ENCODE measurements at regions not wholly inside any gene's neighbourhood (a gene's known extent, or its start where the extent isn't known, plus 50 kb on each side); places are given as distances from the start of the nearest gene placed in this dataset.

- no peak for DNase-seq (ENCODE audit: low spot score)
These were observed 509.7 kb upstream of the CLINT1 start for GRCh38 chr5:158368686-158369085.

GRCh38 chr5:158364367-158364766 is 505.4 kb upstream of the CLINT1 start:
- no peak for DNase-seq (ENCODE audit: low spot score)

GRCh38 chr5:158354958-158355357 is 496.0 kb upstream of the CLINT1 start:
- DNase-seq (ENCODE audit: low spot score), result no peak

- no peak for DNase-seq (ENCODE audit: low spot score)
These were observed 492.7 kb upstream of the CLINT1 start for GRCh38 chr5:158351485-158352125.

DNA sequence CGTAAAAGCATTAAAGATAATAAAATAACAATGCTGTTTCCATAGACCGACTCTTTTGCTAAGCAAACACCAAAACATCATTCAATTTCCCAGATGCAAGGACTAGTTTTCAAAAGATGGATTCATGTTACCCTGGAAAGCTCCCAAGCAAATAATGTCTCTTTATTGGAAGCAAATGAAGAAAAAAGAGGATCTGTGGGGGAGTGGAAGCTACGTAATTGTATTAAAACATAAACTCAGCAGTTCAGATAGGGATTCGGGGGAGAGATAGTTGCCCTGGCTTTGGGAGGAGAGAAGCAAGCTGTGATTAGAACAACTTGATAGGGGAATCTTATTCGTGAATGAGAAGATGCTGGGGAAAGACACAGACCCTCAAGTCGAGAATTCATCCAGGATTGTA is 491.0 kb upstream of the CLINT1 start:
- DNase-seq (ENCODE audit: low spot score), result no peak

- DNase-seq (ENCODE audit: low spot score), result no peak
These were observed 485.4 kb upstream of the CLINT1 start for GRCh38 chr5:158344376-158344775.

GRCh38 chr5:158340608-158341007 is 481.7 kb upstream of the CLINT1 start:
- no peak for DNase-seq (ENCODE audit: low spot score)

DNA sequence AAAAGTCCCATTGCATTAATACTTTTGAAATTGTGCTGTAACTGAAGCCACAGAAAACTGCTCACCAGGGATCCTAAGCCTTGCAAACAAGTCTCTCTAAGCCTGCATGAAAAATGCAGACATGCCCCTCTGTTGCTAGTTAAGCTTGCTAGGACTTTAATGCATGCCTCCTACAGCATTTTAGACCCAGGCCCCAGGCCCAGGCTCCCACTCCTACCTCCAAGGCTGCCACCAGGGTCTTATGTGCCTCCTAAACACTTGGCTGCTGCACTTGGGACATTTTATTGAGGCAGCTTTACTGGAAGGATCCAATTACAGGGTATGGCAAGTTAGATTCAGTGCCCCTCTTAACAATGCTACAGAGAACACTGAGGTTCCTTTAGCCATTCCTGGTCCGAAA is 467.3 kb upstream of the CLINT1 start:
- no peak for DNase-seq (ENCODE audit: low spot score)

DNA sequence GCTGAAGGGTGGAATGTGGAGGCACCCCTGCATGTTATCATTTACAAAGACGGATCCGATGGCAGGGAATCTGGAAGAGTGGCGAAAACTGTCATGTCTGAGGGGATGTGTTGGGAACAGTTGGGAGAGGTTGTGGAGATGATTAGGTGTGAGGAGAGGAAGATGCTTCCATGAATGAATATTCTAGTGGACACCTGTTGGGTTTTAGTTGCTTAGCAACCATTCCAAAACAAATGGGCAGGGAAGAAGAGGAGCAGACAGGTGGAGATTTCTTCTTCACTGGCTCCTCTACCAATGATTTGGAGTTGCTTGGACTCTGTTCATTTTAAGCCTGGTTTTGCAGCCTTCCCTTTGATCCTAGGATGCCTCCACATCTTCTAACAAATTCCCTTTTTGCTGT is 465.3 kb upstream of the CLINT1 start:
- DNase-seq (ENCODE audit: low spot score), result no peak

DNA sequence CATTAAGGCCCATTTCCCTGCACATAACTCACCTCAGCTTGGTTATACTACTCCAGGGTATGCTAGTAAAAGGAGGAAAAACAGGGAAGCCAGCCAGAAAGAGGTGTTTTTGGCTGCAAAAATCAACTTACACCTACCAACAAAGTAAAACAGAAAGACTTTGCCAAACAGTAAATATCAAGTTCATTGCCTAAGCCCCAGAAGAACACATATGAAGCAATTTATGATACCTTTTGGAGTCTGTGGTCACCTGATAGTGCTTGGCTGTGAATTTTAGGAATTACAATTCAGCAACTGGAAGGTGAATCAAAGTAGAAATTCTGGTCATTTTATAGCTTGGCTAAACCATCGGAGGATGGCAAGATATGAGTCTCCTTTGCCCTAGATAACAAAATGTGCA is 463.7 kb upstream of the CLINT1 start:
- no peak for DNase-seq (ENCODE audit: low spot score)

DNA sequence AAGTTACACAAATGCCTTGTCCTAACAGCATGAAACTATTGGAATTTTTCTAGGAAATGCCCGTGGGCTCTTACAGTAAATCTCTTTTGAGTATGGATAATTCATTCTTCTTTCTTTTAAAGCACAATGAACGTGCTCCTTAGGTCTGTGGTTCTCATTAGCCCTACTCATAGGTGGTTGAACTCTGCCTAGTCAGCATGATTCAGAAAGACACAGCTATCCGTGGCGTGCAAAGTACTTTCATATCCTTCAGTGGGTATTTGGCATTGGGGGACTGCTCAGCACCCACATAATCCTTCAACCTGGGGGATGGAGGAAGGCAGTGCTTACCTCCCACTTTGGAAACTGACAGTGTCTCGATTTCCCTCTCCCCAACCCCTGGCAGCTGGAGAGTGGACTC is 462.0 kb upstream of the CLINT1 start:
- DNase-seq (ENCODE audit: low spot score), result no peak

GRCh38 chr5:158320178-158320674 is 461.3 kb upstream of the CLINT1 start:
- DNase-seq (ENCODE audit: low spot score), result no peak

DNA sequence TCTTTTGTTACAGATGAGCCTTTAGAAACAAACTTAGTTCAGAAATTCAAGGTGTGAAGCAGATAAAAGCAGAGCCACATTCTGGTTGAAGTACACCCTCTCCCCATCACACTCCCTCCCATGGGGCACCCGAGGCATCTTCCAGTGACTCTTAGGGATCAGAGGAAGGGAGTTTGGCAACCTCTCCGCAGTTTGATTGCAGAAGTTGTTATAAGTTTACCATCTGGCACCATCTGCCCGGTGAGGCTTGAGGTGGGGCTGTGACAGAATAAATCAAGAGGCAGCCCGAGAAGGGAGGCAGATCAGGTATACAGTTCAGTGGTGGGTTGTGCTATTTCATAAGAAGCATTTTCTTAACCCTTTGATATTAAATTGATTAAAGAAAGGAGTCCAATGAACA is 458.6 kb upstream of the CLINT1 start:
- DNase-seq (ENCODE audit: low spot score), result no peak

DNA sequence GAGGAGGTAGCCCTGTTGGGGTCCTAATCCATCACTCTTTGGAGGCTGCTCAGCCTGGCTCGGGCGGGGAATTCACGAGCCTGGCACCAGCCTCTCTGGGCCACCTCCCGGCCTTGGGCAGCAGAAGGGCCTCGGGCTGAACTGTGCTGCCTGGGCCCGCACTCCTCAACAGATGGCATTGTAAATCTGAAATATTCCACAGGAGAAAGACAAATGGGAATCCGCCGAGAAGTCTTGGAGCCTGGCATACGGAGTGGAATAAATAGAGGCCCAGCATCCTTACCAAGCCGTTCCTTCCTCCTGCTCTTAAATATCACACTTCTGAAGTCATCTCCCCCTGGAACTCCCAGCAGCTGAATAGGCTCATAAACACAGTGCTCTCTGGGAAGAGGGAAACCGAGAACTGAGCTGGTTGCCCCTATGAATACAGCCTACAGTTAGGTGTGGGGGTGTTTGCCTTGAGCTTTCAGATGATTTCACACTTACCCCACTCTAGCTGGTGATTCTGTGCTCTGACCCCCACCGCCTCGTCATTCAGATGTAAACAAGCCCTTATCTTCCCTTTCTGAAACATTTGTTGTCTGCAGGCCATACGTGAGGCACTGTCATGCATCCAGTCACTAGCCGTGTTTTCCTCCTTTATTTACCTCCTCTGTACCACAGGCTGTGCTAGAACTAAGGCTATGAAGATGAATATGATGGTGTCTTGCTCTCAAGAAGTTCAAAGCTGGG is 455.0 kb upstream of the CLINT1 start:
- no peak for DNase-seq (ENCODE audit: low spot score)

- no peak for DNase-seq (ENCODE audit: low spot score)
These were observed 454.2 kb upstream of the CLINT1 start for GRCh38 chr5:158313027-158313732.

DNA sequence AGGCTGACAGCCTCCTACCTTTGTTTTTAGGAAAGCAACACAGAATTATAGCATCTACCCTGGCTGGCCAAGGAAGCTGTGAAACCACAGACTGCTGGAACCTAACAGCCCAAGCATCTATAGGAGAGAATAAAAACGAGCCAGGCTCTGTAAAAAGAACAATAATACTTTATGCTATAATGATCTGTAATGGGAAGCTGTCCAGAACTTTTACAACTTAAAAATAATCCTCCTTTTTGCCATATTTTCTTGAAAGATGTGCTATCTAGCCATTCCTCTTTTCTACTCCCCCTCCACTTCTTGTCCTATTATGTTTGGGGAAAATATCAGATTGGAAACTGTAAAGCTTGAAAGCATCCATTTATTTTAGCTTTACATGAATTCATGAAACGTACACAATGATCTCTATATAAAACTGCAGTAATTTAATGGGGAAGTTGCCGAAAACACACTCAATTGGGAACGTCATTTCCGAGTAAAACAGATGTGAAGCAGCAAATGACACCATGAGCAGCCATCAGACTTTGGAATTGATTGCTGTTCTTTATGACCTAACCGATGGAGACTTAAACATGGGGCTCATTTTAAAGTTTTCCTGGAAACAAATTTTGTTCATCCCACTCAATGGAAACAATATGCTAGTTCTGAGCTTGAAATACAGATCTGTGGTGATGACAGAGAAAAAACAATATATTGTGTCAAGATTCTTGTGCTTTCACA is 450.3 kb upstream of the CLINT1 start:
- DNase-seq (ENCODE audit: low spot score), result no peak

- DNase-seq (ENCODE audit: low spot score), result no peak
These were observed 449.6 kb upstream of the CLINT1 start for GRCh38 chr5:158308429-158309025.

DNA sequence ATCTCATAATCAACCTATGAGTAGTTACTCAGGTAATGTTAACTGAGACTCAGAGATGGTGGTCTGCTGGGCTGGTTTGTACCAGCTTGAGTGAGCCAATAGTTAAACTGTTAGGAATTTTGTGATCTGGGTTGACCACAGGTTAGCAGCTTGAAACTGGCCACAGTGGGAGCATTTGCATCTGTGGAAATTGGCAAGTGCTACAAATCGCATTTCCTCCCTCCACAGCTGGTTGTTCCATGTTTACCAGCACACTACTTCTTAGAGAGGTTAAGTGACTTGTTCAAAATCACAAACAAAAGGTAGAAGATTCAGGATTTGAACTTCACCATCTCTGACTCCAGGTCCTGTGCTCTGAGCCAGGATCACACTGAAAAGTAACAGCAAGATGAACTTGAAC is 446.9 kb upstream of the CLINT1 start:
- DNase-seq (ENCODE audit: low spot score), result no peak

- no peak for DNase-seq (ENCODE audit: low spot score)
These were observed 445.7 kb upstream of the CLINT1 start for GRCh38 chr5:158304607-158305006.

DNA sequence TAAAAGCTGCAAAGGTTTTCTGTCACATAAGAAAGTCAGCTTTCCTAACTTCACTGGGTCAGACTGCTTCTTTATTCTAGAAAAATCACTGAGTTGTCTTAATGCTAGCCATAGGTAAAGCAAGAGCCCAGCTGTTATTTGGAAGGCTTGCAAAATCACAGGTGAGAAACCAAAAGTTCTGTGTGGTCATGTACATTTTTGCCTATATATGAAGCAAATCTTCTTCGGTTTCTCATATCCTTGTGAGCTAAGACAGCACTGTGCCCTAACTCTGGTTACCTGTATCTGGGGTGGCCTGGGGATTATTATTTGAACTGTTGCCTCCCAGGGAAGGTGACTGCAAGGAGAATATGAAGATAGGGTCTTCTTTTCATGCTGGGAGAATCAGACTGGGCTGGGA is 444.9 kb upstream of the CLINT1 start:
- no peak for DNase-seq (ENCODE audit: low spot score)

- no peak for DNase-seq (ENCODE audit: low spot score)
These were observed 444.3 kb upstream of the CLINT1 start for GRCh38 chr5:158303275-158303674.

DNA sequence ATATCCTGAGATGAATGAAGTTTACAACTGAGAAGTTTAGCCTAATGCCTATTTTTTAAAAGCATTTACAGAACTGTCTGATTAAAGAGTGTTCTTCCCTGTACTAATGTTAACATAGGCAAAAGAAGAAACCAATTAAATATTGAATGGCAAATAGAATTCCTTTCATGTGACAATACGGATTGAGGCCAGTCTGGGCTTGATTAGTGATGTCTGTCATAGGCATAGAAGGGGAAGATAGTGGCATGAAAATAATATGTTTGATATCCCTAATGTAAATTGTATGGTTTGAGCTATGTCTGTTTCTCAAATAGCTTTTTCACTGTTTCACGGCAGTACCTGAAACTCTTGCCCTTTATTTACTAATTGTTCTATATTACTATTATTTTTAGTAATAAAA is 443.1 kb upstream of the CLINT1 start:
- no peak for DNase-seq (ENCODE audit: low spot score)
